ENCODE measurements at regions not wholly inside any gene's neighbourhood (a gene's known extent, or its start where the extent isn't known, plus 50 kb on each side); places are given as distances from the start of the nearest gene placed in this dataset.
A peak's percentile ranks its signal among the peaks of the same experiment; 100 is the strongest.

GRCh38 chr7:110170841-110171240, 920.1 kb upstream of the LRRN3 start:
- H2BK120ac ChIP-seq (ENCODE audit: low read depth, low read length) = no peak overlapping the region
- no peak overlapping the region for H3K18ac ChIP-seq (ENCODE audit: low read depth, low read length)
- no CpG with 5 or more reads among the region's 2 CpGs for WGBS, 2 experiments (ENCODE audit: extremely low coverage in 2 of 2, insufficient read length in 1 of 2)
- no peak overlapping the region for H3K4me3 ChIP-seq (ENCODE audit: insufficient read depth, low read depth, low read length)
- H3K4ac ChIP-seq (ENCODE audit: low read depth, low read length) = no peak overlapping the region
- no peaks in the 10 kb centered on the region for H3K79me1 ChIP-seq (ENCODE audit: low read depth in 1 of 2, low read length in 2 of 2)
- H3K36me3 ChIP-seq (ENCODE audit: control insufficient read depth, insufficient read depth, low read length) = no peaks in the 10 kb centered on the region
- no peak overlapping the region for H3K23ac ChIP-seq (ENCODE audit: low read depth, low read length)
- TF ChIP-seq POLR2A (IDR thresholded peaks at IDR 0.05; ENCODE audit: low read depth, low read length) (no peak), RCOR1 (IDR thresholded peaks at IDR 0.05; ENCODE audit: insufficient replicate concordance, low read length) (no peak), MXI1 (IDR thresholded peaks at IDR 0.05; ENCODE audit: borderline replicate concordance, low read depth, low read length) (no peak), CTCF (conservative IDR thresholded peaks at IDR 0.05; ENCODE audit: low read depth, low read length) (no peak), MAFK (IDR thresholded peaks at IDR 0.05; ENCODE audit: low read depth, low read length) (no peak), BHLHE40 (IDR thresholded peaks at IDR 0.05; ENCODE audit: low read depth, low read length) (no peak), RAD21 (IDR thresholded peaks at IDR 0.05; ENCODE audit: low read length) (no peak), MAZ (IDR thresholded peaks at IDR 0.05; ENCODE audit: borderline replicate concordance, low read depth, low read length) (no peak), RFX5 (IDR thresholded peaks at IDR 0.05; ENCODE audit: low read depth, low read length) (no peak), SMC3 (IDR thresholded peaks at IDR 0.05; ENCODE audit: low read depth, low read length) (no peak), CEBPB (IDR thresholded peaks at IDR 0.05; ENCODE audit: low read depth, low read length) (no peak), NFE2L2 (IDR thresholded peaks at IDR 0.05; ENCODE audit: low read depth, low read length) (no peak), CHD1 (IDR thresholded peaks at IDR 0.05; ENCODE audit: low read depth, low read length) (no peak), FOS (IDR thresholded peaks at IDR 0.05; ENCODE audit: low read depth, low read length) (no peak), USF2 (IDR thresholded peaks at IDR 0.05; ENCODE audit: low read depth, low read length) (no peak)
- intact Hi-C loops (cut with micrococcal nuclease) (no loop called here), in situ Hi-C loops (cut with MboI; ENCODE audit: low sequenced_read_pairs) (no loop called here), dilution Hi-C loops (cut with HindIII; ENCODE audit: low sequenced_read_pairs, unreplicated experiment) (no loop called here)
- H4K8ac ChIP-seq (ENCODE audit: low read depth in 2 of 2, low read length in 2 of 2) = no peak overlapping the region
- DNase-seq (peak; percentile 36), ATAC-seq (ENCODE audit: low read depth) (no peak)
- no peak overlapping the region for H3K9ac ChIP-seq (ENCODE audit: low read depth, low read length)
- no peak overlapping the region for H3K56ac ChIP-seq (ENCODE audit: extremely low read depth, insufficient read depth, low read length)
- H2BK5ac ChIP-seq (ENCODE audit: low read depth, low read length, poor library complexity, severe bottlenecking) = no peak overlapping the region
- no peaks in the 10 kb centered on the region for H3K9me1 ChIP-seq (ENCODE audit: insufficient read depth, low read length)
- no peaks in the 10 kb centered on the region for H3K27me3 ChIP-seq (ENCODE audit: control insufficient read depth, insufficient read depth, low read length)
- no peaks in the 10 kb centered on the region for H4K20me1 ChIP-seq (ENCODE audit: insufficient read depth, low read length)
- H3K4me1 ChIP-seq (ENCODE audit: control insufficient read depth, insufficient read depth, low read length) = no peaks in the 10 kb centered on the region
- no peak overlapping the region for H2AFZ ChIP-seq (replicated peaks; ENCODE audit: low read length, poor library complexity)
- H2BK15ac ChIP-seq (ENCODE audit: low read depth, low read length) = no peak overlapping the region
- CTCF ChIA-PET = interaction anchor here (1.3 kb wide), 1 partner anchor 9 kb away, joined by 3 read pairs; no protein-coding TSS in a partner anchor
- BruUV-seq (replicated peaks) = no TSS peak
- H3K27ac ChIP-seq (ENCODE audit: insufficient read depth, low read length) = no peak overlapping the region
- no peak overlapping the region for H3K14ac ChIP-seq (replicated peaks; ENCODE audit: low read depth, low read length)
- H3K9me3 ChIP-seq (ENCODE audit: control insufficient read depth, insufficient read depth, low read length) = no peaks in the 10 kb centered on the region
- no peak overlapping the region for H2AK5ac ChIP-seq (ENCODE audit: low read depth, low read length)
- no peak overlapping the region for H2AK9ac ChIP-seq (replicated peaks; ENCODE audit: low read depth, low read length, poor library complexity)
- H4K5ac ChIP-seq (ENCODE audit: low read depth, low read length) = no peak overlapping the region
- H4K91ac ChIP-seq (ENCODE audit: insufficient read depth, low read depth, low read length) = no peak overlapping the region
- POLR2A ChIA-PET (ENCODE audit: unreplicated experiment) = no interaction called here
- no peak overlapping the region for H3K4me2 ChIP-seq (ENCODE audit: low read depth, low read length)
- no peak overlapping the region for H2BK20ac ChIP-seq (ENCODE audit: low read depth, low read length)
